Astrocyte (in vitro differentiated cells and primary cell): ENCODE measurements at regions not wholly inside any gene's neighbourhood (a gene's known extent, or its start where the extent isn't known, plus 50 kb on each side); places are given as distances from the start of the nearest gene placed in this dataset.

Experiments used
- DNase-seq: peaks from one replicate; pipeline ENCODE4 v3.0.0-alpha.2; 2010; ENCODE audit warnings: low read depth
- FAIRE-seq: peaks from 2 replicates; lab custom pipeline; 2011; peaks lifted over from hg19 to GRCh38; lab: Jason Lieb, UNC
- H2AFZ ChIP-seq: 2 replicates; pipeline ENCODE4 v1.6.0; 2012; ENCODE audit warnings: low read depth, low read length, inconsistent platforms
- H3K27ac ChIP-seq: 2 replicates; pipeline ENCODE4 v1.5.1; 2011; ENCODE audit warnings: low read depth, low read length, inconsistent platforms
- H3K27me3 ChIP-seq: 2 replicates; pipeline ENCODE4 v1.6.0; 2011; ENCODE audit warnings: low read length, inconsistent platforms; ENCODE audit not compliant: insufficient read depth
- H3K36me3 ChIP-seq: 2 replicates; pipeline ENCODE4 v1.5.1; 2011; ENCODE audit warnings: low read length, inconsistent platforms; ENCODE audit not compliant: insufficient read depth
- H3K4me1 ChIP-seq: 2 replicates; pipeline ENCODE4 v1.5.1; 2011; ENCODE audit warnings: low read length, inconsistent platforms; ENCODE audit not compliant: insufficient read depth
- H3K4me2 ChIP-seq: 2 replicates; pipeline ENCODE4 v1.6.0; 2012; ENCODE audit warnings: low read length, inconsistent platforms
- H3K4me3 ChIP-seq: 2 replicates; pipeline ENCODE4 v1.5.1; 2011; ENCODE audit warnings: low read depth, mild to moderate bottlenecking, low read length, inconsistent platforms; ENCODE audit not compliant: insufficient read depth
- H3K79me2 ChIP-seq: 2 replicates; pipeline ENCODE4 v1.6.0; 2012; ENCODE audit warnings: mild to moderate bottlenecking, low read length, inconsistent platforms; ENCODE audit not compliant: insufficient read depth
- H3K9ac ChIP-seq: 2 replicates; pipeline ENCODE4 v1.6.0; 2012; ENCODE audit warnings: mild to moderate bottlenecking, low read length, inconsistent platforms
- H3K9me3 ChIP-seq: 2 replicates; pipeline ENCODE4 v1.5.1; 2012; ENCODE audit warnings: low read depth, mild to moderate bottlenecking, low read length, inconsistent platforms; ENCODE audit not compliant: insufficient read depth
- H4K20me1 ChIP-seq: 2 replicates; pipeline ENCODE4 v1.6.0; 2012; ENCODE audit warnings: low read length, inconsistent platforms; ENCODE audit not compliant: insufficient read depth
- H3K27ac Mint-ChIP-seq: one replicate; pipeline ENCODE4 v1.8.0; 2021; ENCODE audit warnings: mild to moderate bottlenecking, mixed read lengths; ENCODE audit not compliant: unreplicated experiment
- H3K27me3 Mint-ChIP-seq: one replicate; pipeline ENCODE4 v1.8.0; 2021; ENCODE audit warnings: low read depth, mixed read lengths; ENCODE audit not compliant: unreplicated experiment
- H3K36me3 Mint-ChIP-seq: one replicate; pipeline ENCODE4 v1.8.0; 2021; ENCODE audit warnings: low read depth, mixed read lengths; ENCODE audit not compliant: unreplicated experiment
- H3K4me1 Mint-ChIP-seq: one replicate; pipeline ENCODE4 v1.8.0; 2021; ENCODE audit warnings: low read depth, mixed read lengths; ENCODE audit not compliant: unreplicated experiment
- H3K4me3 Mint-ChIP-seq: one replicate; pipeline ENCODE4 v1.8.0; 2021; ENCODE audit warnings: mild to moderate bottlenecking, moderate library complexity, mixed read lengths; ENCODE audit not compliant: unreplicated experiment
- H3K9me3 Mint-ChIP-seq: one replicate; pipeline ENCODE4 v1.8.0; 2021; ENCODE audit warnings: mild to moderate bottlenecking, mixed read lengths; ENCODE audit not compliant: unreplicated experiment
- EZH2 ChIP-seq: IDR thresholded peaks from 2 replicates; pipeline ENCODE4 v1.6.1; 2012; ENCODE audit warnings: mild to moderate bottlenecking, low read length, inconsistent platforms; ENCODE audit not compliant: insufficient read depth
- TF ChIP-seq, protein P1 (sequence below): IDR thresholded peaks from 2 replicates; pipeline ENCODE4 v1.5.1; 2011; ENCODE audit warnings: low read depth, mild to moderate bottlenecking, inconsistent platforms, low read length, moderate library complexity; ENCODE audit not compliant: insufficient read depth

DNA sequence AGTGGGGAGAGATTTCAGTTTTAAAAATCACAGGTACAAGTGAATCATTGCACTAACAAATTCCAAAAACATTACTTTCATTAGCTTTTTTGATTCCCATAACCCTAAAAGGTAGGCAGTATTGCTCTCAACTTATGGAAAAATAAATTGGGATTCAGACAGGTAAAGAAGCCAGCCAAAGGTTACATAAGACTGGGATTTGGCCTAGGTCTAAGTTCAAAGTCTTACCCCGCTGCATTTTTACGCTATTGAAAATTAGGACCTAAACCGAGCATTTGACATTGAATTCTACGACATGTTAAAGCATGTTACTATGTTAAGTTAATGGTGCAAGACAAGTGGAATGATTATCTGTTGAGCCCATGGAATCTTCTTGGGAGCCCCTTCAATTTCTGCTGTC is 89.6 kb downstream of the ENC1 start:
- peaks cover 12% of the 10 kb centered on the region for H3K4me1 Mint-ChIP-seq
- Histone ChIP-seq H3K27me3 (no peaks in the 10 kb centered on the region), H3K4me2 (no peak overlapping the region), H3K79me2 (no peaks in the 10 kb centered on the region), H4K20me1 (no peaks in the 10 kb centered on the region), H3K9me3 (no peaks in the 10 kb centered on the region), H3K9ac (no peak overlapping the region), H3K27ac (no peak overlapping the region), H3K4me3 (no peak overlapping the region), H3K4me1 (peaks cover 6% of the 10 kb centered on the region), H2AFZ (no peak overlapping the region), H3K36me3 (no peaks in the 10 kb centered on the region)
- no peak for DNase-seq
- no peak for TF ChIP-seq EZH2
- TF ChIP-seq, protein P1, sequence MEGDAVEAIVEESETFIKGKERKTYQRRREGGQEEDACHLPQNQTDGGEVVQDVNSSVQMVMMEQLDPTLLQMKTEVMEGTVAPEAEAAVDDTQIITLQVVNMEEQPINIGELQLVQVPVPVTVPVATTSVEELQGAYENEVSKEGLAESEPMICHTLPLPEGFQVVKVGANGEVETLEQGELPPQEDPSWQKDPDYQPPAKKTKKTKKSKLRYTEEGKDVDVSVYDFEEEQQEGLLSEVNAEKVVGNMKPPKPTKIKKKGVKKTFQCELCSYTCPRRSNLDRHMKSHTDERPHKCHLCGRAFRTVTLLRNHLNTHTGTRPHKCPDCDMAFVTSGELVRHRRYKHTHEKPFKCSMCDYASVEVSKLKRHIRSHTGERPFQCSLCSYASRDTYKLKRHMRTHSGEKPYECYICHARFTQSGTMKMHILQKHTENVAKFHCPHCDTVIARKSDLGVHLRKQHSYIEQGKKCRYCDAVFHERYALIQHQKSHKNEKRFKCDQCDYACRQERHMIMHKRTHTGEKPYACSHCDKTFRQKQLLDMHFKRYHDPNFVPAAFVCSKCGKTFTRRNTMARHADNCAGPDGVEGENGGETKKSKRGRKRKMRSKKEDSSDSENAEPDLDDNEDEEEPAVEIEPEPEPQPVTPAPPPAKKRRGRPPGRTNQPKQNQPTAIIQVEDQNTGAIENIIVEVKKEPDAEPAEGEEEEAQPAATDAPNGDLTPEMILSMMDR = no peak
- no peak for FAIRE-seq
- no peaks in the 10 kb centered on the region for H3K9me3 Mint-ChIP-seq
- no peaks in the 10 kb centered on the region for H3K36me3 Mint-ChIP-seq
- H3K27me3 Mint-ChIP-seq = no peaks in the 10 kb centered on the region
- H3K27ac Mint-ChIP-seq = no peak overlapping the region
- no peak overlapping the region for H3K4me3 Mint-ChIP-seq

DNA sequence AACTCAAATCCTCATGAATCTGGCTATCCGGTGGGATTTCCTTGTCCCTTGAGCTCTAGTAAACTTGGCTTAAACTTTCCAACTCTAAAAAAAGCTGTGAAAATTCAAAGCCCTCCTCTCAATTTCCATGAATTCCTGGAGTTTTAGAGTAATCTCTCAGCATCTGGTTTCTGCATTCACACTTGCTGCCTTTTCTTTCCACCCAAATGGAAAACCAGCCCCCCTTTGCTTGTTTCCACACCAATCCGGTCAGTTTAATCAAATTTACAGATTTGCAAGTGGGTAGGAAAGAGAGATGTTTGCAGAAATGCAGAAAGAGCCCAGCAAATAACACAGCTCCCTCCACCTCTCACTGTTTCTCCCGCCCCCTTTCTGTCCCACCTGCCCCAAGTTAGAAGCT is 91.1 kb downstream of the ENC1 start:
- no peaks in the 10 kb centered on the region for H3K36me3 Mint-ChIP-seq
- H3K27ac ChIP-seq = no peak overlapping the region
- H3K9ac ChIP-seq = no peak overlapping the region
- TF ChIP-seq, protein P1 = no peak
- no peak for TF ChIP-seq EZH2
- no peak overlapping the region for H3K4me3 ChIP-seq
- H3K9me3 ChIP-seq = no peaks in the 10 kb centered on the region
- no peak for FAIRE-seq
- H3K9me3 Mint-ChIP-seq = no peaks in the 10 kb centered on the region
- no peak overlapping the region for H3K4me2 ChIP-seq
- no peaks in the 10 kb centered on the region for H3K27me3 Mint-ChIP-seq
- no peaks in the 10 kb centered on the region for H3K36me3 ChIP-seq
- H3K4me1 ChIP-seq = peaks cover 12% of the 10 kb centered on the region
- no peak overlapping the region for H2AFZ ChIP-seq
- H3K4me1 Mint-ChIP-seq = peaks cover 18% of the 10 kb centered on the region
- no peaks in the 10 kb centered on the region for H3K27me3 ChIP-seq
- no peaks in the 10 kb centered on the region for H4K20me1 ChIP-seq
- H3K27ac Mint-ChIP-seq = no peak overlapping the region
- no peak for DNase-seq
- H3K4me3 Mint-ChIP-seq = no peak overlapping the region
- H3K79me2 ChIP-seq = no peaks in the 10 kb centered on the region

DNA sequence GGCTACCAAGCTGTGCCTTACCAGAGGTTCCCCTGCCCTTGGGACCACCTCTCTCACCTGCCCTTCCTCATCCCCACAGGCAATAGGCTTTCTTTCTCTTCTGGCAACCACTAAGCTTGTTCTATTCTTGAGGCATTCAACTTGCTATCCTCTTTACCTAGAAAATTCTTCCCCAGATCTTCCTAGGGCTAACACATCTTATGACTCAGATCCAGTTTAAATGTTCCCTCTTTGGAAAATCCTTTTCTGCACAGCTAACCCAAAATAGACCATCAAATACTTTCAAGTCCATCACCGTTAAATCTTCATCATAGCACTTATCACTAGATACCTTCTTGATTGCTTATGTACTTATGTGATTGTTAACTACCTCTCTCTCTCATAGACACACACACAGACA is 93.7 kb downstream of the ENC1 start:
- H3K4me3 ChIP-seq = no peak overlapping the region
- Mint-ChIP-seq H3K36me3 (no peaks in the 10 kb centered on the region), H3K27ac (no peak overlapping the region), H3K4me1 (peaks cover 35% of the 10 kb centered on the region), H3K27me3 (no peaks in the 10 kb centered on the region), H3K9me3 (no peaks in the 10 kb centered on the region), H3K4me3 (no peak overlapping the region)
- H3K4me2 ChIP-seq = no peak overlapping the region
- no peaks in the 10 kb centered on the region for H3K36me3 ChIP-seq
- DNase-seq (peak; percentile 57), FAIRE-seq (peak; percentile 5)
- no peak overlapping the region for H3K27ac ChIP-seq
- H4K20me1 ChIP-seq = no peaks in the 10 kb centered on the region
- H3K4me1 ChIP-seq = peaks cover 24% of the 10 kb centered on the region
- no peak overlapping the region for H3K9ac ChIP-seq
- no peak overlapping the region for H2AFZ ChIP-seq
- TF ChIP-seq, protein P1 = no peak
- no peak for TF ChIP-seq EZH2
- no peaks in the 10 kb centered on the region for H3K9me3 ChIP-seq
- no peaks in the 10 kb centered on the region for H3K79me2 ChIP-seq
- H3K27me3 ChIP-seq = no peaks in the 10 kb centered on the region
